ENCODE measurements at regions not wholly inside any gene's neighbourhood (a gene's known extent, or its start where the extent isn't known, plus 50 kb on each side); places are given as distances from the start of the nearest gene placed in this dataset.

- Histone ChIP-seq H3K27ac (ENCODE audit: low read depth, low read length) (no peak overlapping the region), H3K27me3 (ENCODE audit: insufficient read depth, low read length, poor library complexity, severe bottlenecking) (no peaks in the 10 kb centered on the region), H3K36me3 (ENCODE audit: insufficient read depth, low read length) (no peaks in the 10 kb centered on the region), H3K9me3 (ENCODE audit: low read length) (no peaks in the 10 kb centered on the region), H3K4me1 (ENCODE audit: insufficient read depth, low read length) (no peaks in the 10 kb centered on the region), H3K4me3 (ENCODE audit: low read length) (no peak overlapping the region)
- ChIA-PET CTCF (no interaction called here), POLR2A (no interaction called here)
- DNase-seq = no peak
- Mint-ChIP-seq H3K27ac (no peak overlapping the region), H3K27me3 (peaks cover 0 to 6% of the 10 kb centered on the region in 2 donors), H3K9me3 (no peaks in the 10 kb centered on the region), H3K36me3 (no peaks in the 10 kb centered on the region), H3K4me3 (no peak overlapping the region), H3K4me1 (no peaks in the 10 kb centered on the region)
These were observed 321.4 kb downstream of the IRS1 start for GRCh38 chr2:226478109-226478809.

GRCh38 chr2:226477221-226478108 is 322.2 kb downstream of the IRS1 start:
- DNase-seq = no peak
- Histone ChIP-seq H3K27ac (ENCODE audit: low read depth, low read length) (no peak overlapping the region), H3K36me3 (ENCODE audit: insufficient read depth, low read length) (no peaks in the 10 kb centered on the region), H3K9me3 (ENCODE audit: low read length) (no peaks in the 10 kb centered on the region), H3K4me3 (ENCODE audit: low read length) (no peak overlapping the region), H3K27me3 (ENCODE audit: insufficient read depth, low read length, poor library complexity, severe bottlenecking) (no peaks in the 10 kb centered on the region), H3K4me1 (ENCODE audit: insufficient read depth, low read length) (no peaks in the 10 kb centered on the region)
- no peak overlapping the region for H3K4me3 Mint-ChIP-seq
- ChIA-PET POLR2A (no interaction called here), CTCF (interaction anchor here (0.5 to 1.5 kb wide), 2 partner anchors 213 to 325 kb away, joined by 3 read pairs; no protein-coding TSS in a partner anchor)
- no peaks in the 10 kb centered on the region for H3K9me3 Mint-ChIP-seq
- no peaks in the 10 kb centered on the region for H3K36me3 Mint-ChIP-seq
- H3K27me3 Mint-ChIP-seq = peaks cover 0 to 6% of the 10 kb centered on the region in 2 donors
- H3K27ac Mint-ChIP-seq = no peak overlapping the region
- H3K4me1 Mint-ChIP-seq = no peaks in the 10 kb centered on the region

- Histone ChIP-seq H3K36me3 (ENCODE audit: insufficient read depth, low read length) (no peaks in the 10 kb centered on the region), H3K27ac (ENCODE audit: low read depth, low read length) (no peak overlapping the region), H3K4me1 (ENCODE audit: insufficient read depth, low read length) (no peaks in the 10 kb centered on the region), H3K4me3 (ENCODE audit: low read length) (no peak overlapping the region), H3K27me3 (ENCODE audit: insufficient read depth, low read length, poor library complexity, severe bottlenecking) (no peaks in the 10 kb centered on the region), H3K9me3 (ENCODE audit: low read length) (no peaks in the 10 kb centered on the region)
- Mint-ChIP-seq H3K27me3 (peaks cover 0 to 6% of the 10 kb centered on the region in 2 donors), H3K4me3 (no peak overlapping the region), H3K36me3 (no peaks in the 10 kb centered on the region), H3K4me1 (no peaks in the 10 kb centered on the region), H3K27ac (no peak overlapping the region), H3K9me3 (no peaks in the 10 kb centered on the region)
- no peak for DNase-seq
- POLR2A ChIA-PET = no interaction called here
- CTCF ChIA-PET = interaction anchor here (1.5 kb wide), 1 partner anchor 327 kb away, joined by 3 read pairs; no protein-coding TSS in a partner anchor
These were observed 324.0 kb downstream of the IRS1 start for GRCh38 chr2:226475650-226476049.

- ChIA-PET POLR2A (no interaction called here), CTCF (no interaction called here)
- H3K9me3 ChIP-seq (ENCODE audit: low read length) = no peaks in the 10 kb centered on the region
- H3K36me3 ChIP-seq (ENCODE audit: insufficient read depth, low read length) = no peaks in the 10 kb centered on the region
- Mint-ChIP-seq H3K36me3 (no peaks in the 10 kb centered on the region), H3K9me3 (no peaks in the 10 kb centered on the region), H3K27ac (no peak overlapping the region), H3K4me3 (no peak overlapping the region), H3K27me3 (peaks cover 0 to 6% of the 10 kb centered on the region in 2 donors), H3K4me1 (no peaks in the 10 kb centered on the region)
- H3K27me3 ChIP-seq (ENCODE audit: insufficient read depth, low read length, poor library complexity, severe bottlenecking) = no peaks in the 10 kb centered on the region
- H3K4me1 ChIP-seq (ENCODE audit: insufficient read depth, low read length) = no peaks in the 10 kb centered on the region
- H3K4me3 ChIP-seq (ENCODE audit: low read length) = no peak overlapping the region
- no peak overlapping the region for H3K27ac ChIP-seq (ENCODE audit: low read depth, low read length)
- DNase-seq = no peak
These were observed 325.5 kb downstream of the IRS1 start for GRCh38 chr2:226474131-226474530.

GRCh38 chr2:226471987-226472470 is 327.6 kb downstream of the IRS1 start:
- POLR2A ChIA-PET = no interaction called here

GRCh38 chr2:226467633-226468032 is 332.0 kb downstream of the IRS1 start:
- no peaks in the 10 kb centered on the region for H3K36me3 Mint-ChIP-seq
- Histone ChIP-seq H3K4me3 (ENCODE audit: low read length) (no peak overlapping the region), H3K27me3 (ENCODE audit: insufficient read depth, low read length, poor library complexity, severe bottlenecking) (no peaks in the 10 kb centered on the region), H3K9me3 (ENCODE audit: low read length) (no peaks in the 10 kb centered on the region), H3K36me3 (ENCODE audit: insufficient read depth, low read length) (no peaks in the 10 kb centered on the region), H3K27ac (ENCODE audit: low read depth, low read length) (no peak overlapping the region), H3K4me1 (ENCODE audit: insufficient read depth, low read length) (no peaks in the 10 kb centered on the region)
- ChIA-PET POLR2A (no interaction called here), CTCF (no interaction called here)
- H3K9me3 Mint-ChIP-seq = peaks cover 0 to 3% (median under 1%) of the 10 kb centered on the region in 5 donors
- no peak overlapping the region for H3K4me3 Mint-ChIP-seq
- DNase-seq = no peak
- no peaks in the 10 kb centered on the region for H3K4me1 Mint-ChIP-seq
- no peak overlapping the region for H3K27ac Mint-ChIP-seq
- H3K27me3 Mint-ChIP-seq = peaks cover 0 to 3% of the 10 kb centered on the region in 2 donors

More at GRCh38 chr2:226471987-226472470, 327.6 kb downstream of the IRS1 start:
- no peak for DNase-seq
- CTCF ChIA-PET = no interaction called here
- Mint-ChIP-seq H3K4me1 (no peaks in the 10 kb centered on the region), H3K9me3 (no peaks in the 10 kb centered on the region), H3K4me3 (no peak overlapping the region), H3K36me3 (no peaks in the 10 kb centered on the region), H3K27me3 (peaks cover 0 to 3% of the 10 kb centered on the region in 2 donors), H3K27ac (no peak overlapping the region)
- Histone ChIP-seq H3K27ac (ENCODE audit: low read depth, low read length) (no peak overlapping the region), H3K4me3 (ENCODE audit: low read length) (no peak overlapping the region), H3K36me3 (ENCODE audit: insufficient read depth, low read length) (no peaks in the 10 kb centered on the region), H3K27me3 (ENCODE audit: insufficient read depth, low read length, poor library complexity, severe bottlenecking) (no peaks in the 10 kb centered on the region), H3K4me1 (ENCODE audit: insufficient read depth, low read length) (no peaks in the 10 kb centered on the region), H3K9me3 (ENCODE audit: low read length) (no peaks in the 10 kb centered on the region)

- Mint-ChIP-seq H3K36me3 (no peaks in the 10 kb centered on the region), H3K9me3 (peaks cover 0 to 5% (median 4%) of the 10 kb centered on the region in 5 donors), H3K27ac (no peak overlapping the region), H3K4me3 (no peak overlapping the region), H3K27me3 (peaks cover 0 to 3% of the 10 kb centered on the region in 2 donors), H3K4me1 (no peaks in the 10 kb centered on the region)
- no peaks in the 10 kb centered on the region for H3K27me3 ChIP-seq (ENCODE audit: insufficient read depth, low read length, poor library complexity, severe bottlenecking)
- H3K9me3 ChIP-seq (ENCODE audit: low read length) = no peaks in the 10 kb centered on the region
- ChIA-PET POLR2A (no interaction called here), CTCF (no interaction called here)
- DNase-seq = no peak
- no peaks in the 10 kb centered on the region for H3K4me1 ChIP-seq (ENCODE audit: insufficient read depth, low read length)
- no peak overlapping the region for H3K27ac ChIP-seq (ENCODE audit: low read depth, low read length)
- H3K4me3 ChIP-seq (ENCODE audit: low read length) = no peak overlapping the region
- no peaks in the 10 kb centered on the region for H3K36me3 ChIP-seq (ENCODE audit: insufficient read depth, low read length)
These were observed 332.4 kb downstream of the IRS1 start for GRCh38 chr2:226467221-226467620.

GRCh38 chr2:226466589-226466988 is 333.0 kb downstream of the IRS1 start:
- H3K9me3 ChIP-seq (ENCODE audit: low read length) = no peaks in the 10 kb centered on the region

More at GRCh38 chr2:226466589-226466988, 333.0 kb downstream of the IRS1 start:
- H3K36me3 ChIP-seq (ENCODE audit: insufficient read depth, low read length) = no peaks in the 10 kb centered on the region
- peaks cover 0 to 9% (median 7%) of the 10 kb centered on the region in 5 donors for H3K9me3 Mint-ChIP-seq
- CTCF ChIA-PET = no interaction called here
- POLR2A ChIA-PET = no interaction called here
- no peak overlapping the region for H3K27ac ChIP-seq (ENCODE audit: low read depth, low read length)
- H3K4me3 Mint-ChIP-seq = no peak overlapping the region
- peaks cover 0 to 3% of the 10 kb centered on the region in 2 donors for H3K27me3 Mint-ChIP-seq
- H3K4me1 Mint-ChIP-seq = no peaks in the 10 kb centered on the region
- H3K36me3 Mint-ChIP-seq = no peaks in the 10 kb centered on the region
- H3K4me3 ChIP-seq (ENCODE audit: low read length) = no peak overlapping the region
- no peaks in the 10 kb centered on the region for H3K4me1 ChIP-seq (ENCODE audit: insufficient read depth, low read length)
- no peak overlapping the region for H3K27ac Mint-ChIP-seq
- no peaks in the 10 kb centered on the region for H3K27me3 ChIP-seq (ENCODE audit: insufficient read depth, low read length, poor library complexity, severe bottlenecking)
- DNase-seq = no peak

All from CD8-positive, alpha-beta memory T cell (primary cell).